CD4-positive, alpha-beta T cell treated with Interleukin-4 for 4 hours (primary cell): ENCODE measurements at regions not wholly inside any gene's neighbourhood (a gene's known extent, or its start where the extent isn't known, plus 50 kb on each side); places are given as distances from the start of the nearest gene placed in this dataset.
"Not testable (repeated sequence)": the region's sequence is repeated elsewhere in the genome, so short reads cannot be mapped to it uniquely, and the experiment has no call there.

Experiments used
- DNase-seq: peaks from one replicate; pipeline ENCODE4 v3.0.0-alpha.2; 2020

- DNase-seq, result no peak
Measured at GRCh38 chr2:142710336-142710735, 167.1 kb upstream of the KYNU start.

GRCh38 chr2:142707318-142707717, 170.1 kb upstream of the KYNU start:
- DNase-seq, result no peak

- not testable (repeated sequence) for DNase-seq
Measured at GRCh38 chr2:142702397-142702796, 175.1 kb upstream of the KYNU start.

- DNase-seq, result peak; percentile 1
Measured at GRCh38 chr2:142695350-142696257, 181.9 kb upstream of the KYNU start.

GRCh38 chr2:142694282-142694681, 183.2 kb upstream of the KYNU start:
- DNase-seq, result no peak

GRCh38 chr2:142693171-142693950, 184.1 kb upstream of the KYNU start:
- no peak for DNase-seq

- no peak for DNase-seq
Measured at GRCh38 chr2:142688856-142689605, 188.4 kb upstream of the KYNU start.

- DNase-seq, result no peak
Measured at GRCh38 chr2:142687509-142687908, 190.0 kb upstream of the KYNU start.

GRCh38 chr2:142687075-142687474, 190.4 kb upstream of the KYNU start:
- no peak for DNase-seq

GRCh38 chr2:142684667-142685066, 192.8 kb upstream of the KYNU start:
- DNase-seq, result no peak

GRCh38 chr2:142682528-142682927, 194.9 kb upstream of the KYNU start:
- no peak for DNase-seq

GRCh38 chr2:142681952-142682351, 195.5 kb upstream of the KYNU start:
- DNase-seq, result no peak

GRCh38 chr2:142678164-142678563, 199.3 kb upstream of the KYNU start:
- no peak for DNase-seq

GRCh38 chr2:142675398-142675797, 202.1 kb upstream of the KYNU start:
- no peak for DNase-seq

- DNase-seq, result no peak
Measured at GRCh38 chr2:142673836-142674235, 203.6 kb upstream of the KYNU start.

GRCh38 chr2:142672698-142673097, 204.8 kb upstream of the KYNU start:
- DNase-seq, result no peak

- no peak for DNase-seq
Measured at GRCh38 chr2:142670362-142670761, 207.1 kb upstream of the KYNU start.

- no peak for DNase-seq
Measured at GRCh38 chr2:142668420-142668819, 209.0 kb upstream of the KYNU start.

GRCh38 chr2:142665241-142665640, 212.2 kb upstream of the KYNU start:
- DNase-seq, result no peak

GRCh38 chr2:142650601-142651000, 226.9 kb upstream of the KYNU start:
- no peak for DNase-seq

GRCh38 chr2:142649581-142649980, 227.9 kb upstream of the KYNU start:
- no peak for DNase-seq

- no peak for DNase-seq
Measured at GRCh38 chr2:142642650-142643049, 234.8 kb upstream of the KYNU start.

GRCh38 chr2:142629193-142629592, 248.3 kb upstream of the KYNU start:
- no peak for DNase-seq
